ENCODE measurements at regions not wholly inside any gene's neighbourhood (a gene's known extent, or its start where the extent isn't known, plus 50 kb on each side); places are given as distances from the start of the nearest gene placed in this dataset.

DNA sequence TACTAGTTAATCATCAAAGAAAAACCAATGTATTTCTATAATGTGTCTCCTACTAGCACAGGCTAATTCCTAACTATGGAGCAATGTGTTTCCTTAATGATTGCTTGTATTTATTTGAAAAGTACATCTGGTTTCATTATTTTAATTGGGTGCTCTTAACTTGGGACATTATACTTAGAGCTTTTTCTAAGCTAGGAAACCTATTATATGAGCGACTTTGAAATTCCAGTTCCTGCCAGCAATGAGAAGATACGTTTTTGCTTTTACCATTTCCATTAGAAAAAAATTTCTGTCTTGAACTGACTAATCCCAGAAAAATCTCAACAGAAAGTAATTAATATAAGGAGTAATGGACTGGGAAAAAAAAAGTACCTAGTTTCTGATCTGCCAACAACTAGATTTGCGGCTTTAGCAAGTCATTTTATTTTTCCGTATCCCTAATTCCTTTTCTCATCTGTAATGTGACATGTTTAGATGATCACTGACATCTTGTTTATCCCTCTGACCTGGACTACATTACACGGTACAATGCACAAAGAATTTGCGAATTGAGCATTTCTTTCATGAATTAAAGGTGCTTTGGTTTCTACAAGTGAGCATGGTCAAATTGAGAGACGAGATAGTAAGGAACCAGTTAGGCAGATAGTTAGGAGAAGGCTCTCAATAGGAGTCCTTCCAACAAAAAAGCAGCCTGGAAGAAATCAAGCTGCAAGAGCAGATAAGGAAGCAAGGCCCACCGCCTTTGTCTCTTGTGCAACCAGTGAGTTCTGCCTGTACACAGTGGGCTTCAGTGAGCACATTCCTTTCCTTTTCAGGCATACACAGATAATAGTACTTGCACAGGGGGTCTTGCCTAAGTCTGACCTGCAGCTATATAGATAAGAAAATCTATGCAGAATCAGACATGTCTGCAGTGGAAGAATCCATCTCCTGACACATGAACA, 1765.0 kb upstream of the FLRT2 start:
- no peak for DNase-seq

DNA sequence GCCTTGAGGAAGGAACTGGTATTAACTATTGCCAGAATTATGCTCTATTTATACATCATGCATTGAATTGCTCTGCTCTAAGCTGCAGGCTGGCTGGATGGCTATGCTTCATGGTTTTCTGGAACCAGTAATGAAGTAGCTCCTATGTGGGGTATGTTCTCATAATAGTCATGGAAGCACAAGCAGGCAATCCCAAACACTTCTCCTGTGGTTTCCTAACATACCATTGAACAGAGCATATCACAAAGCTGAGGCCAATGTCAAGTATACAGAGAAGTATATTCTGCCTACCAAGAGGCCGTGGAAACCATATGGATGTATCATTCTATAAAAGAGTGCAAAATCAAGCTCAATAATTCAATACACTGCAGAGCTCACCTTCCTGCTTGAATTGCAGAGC, 1752.4 kb upstream of the FLRT2 start:
- no peak for DNase-seq

GRCh38 chr14:83779266-83779665, 1750.7 kb upstream of the FLRT2 start:
- no peak for DNase-seq

GRCh38 chr14:83780321-83780720, 1749.6 kb upstream of the FLRT2 start:
- no peak for DNase-seq

- DNase-seq: no peak
Measured at GRCh38 chr14:83798421-83798820, 1731.5 kb upstream of the FLRT2 start.

GRCh38 chr14:83799233-83799632, 1730.7 kb upstream of the FLRT2 start:
- DNase-seq: no peak

DNA sequence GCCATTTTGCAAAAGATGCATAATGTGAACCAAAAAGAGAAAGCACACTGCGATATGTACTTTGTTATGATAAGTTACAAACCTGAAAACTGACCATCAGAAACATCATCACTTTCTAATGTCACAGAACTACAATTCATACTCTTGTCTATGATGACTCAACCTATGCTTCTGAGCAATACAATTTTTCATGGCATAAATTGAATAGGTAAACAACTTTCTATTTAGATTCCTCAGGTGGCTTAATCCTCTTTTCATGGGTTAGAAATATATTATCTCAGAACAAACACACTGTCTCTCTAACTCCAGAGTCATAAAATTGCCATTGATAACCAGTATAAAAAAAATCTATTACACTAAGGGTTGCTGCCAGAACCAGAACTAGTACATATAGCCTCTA, 1715.0 kb upstream of the FLRT2 start:
- no peak for DNase-seq

DNA sequence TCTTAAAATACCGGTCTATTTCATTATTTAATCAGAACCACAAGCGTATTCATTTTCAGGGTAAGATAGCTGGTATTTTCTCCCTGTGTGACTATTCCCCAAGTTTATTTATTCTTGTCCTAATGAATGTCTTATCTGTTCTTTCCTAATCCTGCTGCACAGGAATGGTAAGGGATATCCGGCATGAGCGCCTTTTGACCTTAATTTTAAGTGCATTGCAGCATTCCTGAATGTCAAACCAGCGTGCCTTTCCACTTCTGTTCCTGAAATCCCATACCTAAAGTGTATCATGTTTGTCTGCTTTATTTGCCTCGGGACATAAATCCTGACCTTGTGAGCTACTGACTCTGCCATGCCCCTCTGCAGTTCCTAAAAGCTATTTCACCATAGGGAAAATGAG, 1713.2 kb upstream of the FLRT2 start:
- no peak for DNase-seq

- no peak for DNase-seq
Measured at GRCh38 chr14:83825843-83826242, 1704.1 kb upstream of the FLRT2 start.

- DNase-seq: no peak
Measured at GRCh38 chr14:83826838-83827237, 1703.1 kb upstream of the FLRT2 start.

- DNase-seq: no peak
Measured at GRCh38 chr14:83827383-83827782, 1702.6 kb upstream of the FLRT2 start.

GRCh38 chr14:83828406-83828805, 1701.5 kb upstream of the FLRT2 start:
- DNase-seq: no peak

- DNase-seq: no peak
Measured at GRCh38 chr14:83830316-83830715, 1699.6 kb upstream of the FLRT2 start.

DNA sequence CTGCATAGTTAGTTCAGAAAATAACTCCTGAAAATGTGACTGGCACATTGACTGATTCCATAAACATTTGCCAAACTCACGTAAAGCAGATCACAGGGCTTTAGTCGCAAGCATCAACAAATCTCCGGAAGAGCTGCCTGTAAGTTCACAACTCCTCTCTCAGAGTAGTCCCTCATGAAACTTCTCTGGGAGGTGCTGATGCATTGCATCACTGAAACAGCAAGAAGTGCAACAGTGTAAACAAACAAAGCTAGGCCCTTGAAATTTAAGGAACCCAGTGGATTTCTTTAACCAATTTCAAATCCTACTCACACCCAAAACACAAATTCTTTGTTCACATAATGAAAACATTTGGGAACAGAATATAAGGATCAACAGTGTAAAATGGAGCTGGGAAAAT, 1691.7 kb upstream of the FLRT2 start:
- DNase-seq: no peak

- DNase-seq: no peak
Measured at GRCh38 chr14:83842547-83842946, 1687.4 kb upstream of the FLRT2 start.

DNA sequence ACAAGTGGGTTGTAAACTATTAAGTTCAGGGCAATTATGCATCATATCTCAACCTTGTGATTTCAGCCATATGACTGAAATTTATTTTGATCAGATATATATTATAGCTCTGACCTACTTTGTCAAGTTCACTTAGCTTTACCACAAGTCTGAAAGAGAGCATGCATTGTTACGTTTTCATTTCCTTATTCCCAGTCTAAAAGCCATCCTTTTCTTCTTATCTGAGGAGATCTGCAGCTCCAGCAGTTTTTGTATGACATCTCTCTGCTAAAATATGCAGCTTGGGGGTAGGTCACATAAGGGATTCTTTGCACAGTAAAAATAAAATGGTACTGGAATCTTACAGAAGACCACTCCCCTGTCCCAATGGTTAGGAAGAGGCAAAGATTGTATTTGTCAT, 1682.8 kb upstream of the FLRT2 start:
- DNase-seq: no peak

DNA sequence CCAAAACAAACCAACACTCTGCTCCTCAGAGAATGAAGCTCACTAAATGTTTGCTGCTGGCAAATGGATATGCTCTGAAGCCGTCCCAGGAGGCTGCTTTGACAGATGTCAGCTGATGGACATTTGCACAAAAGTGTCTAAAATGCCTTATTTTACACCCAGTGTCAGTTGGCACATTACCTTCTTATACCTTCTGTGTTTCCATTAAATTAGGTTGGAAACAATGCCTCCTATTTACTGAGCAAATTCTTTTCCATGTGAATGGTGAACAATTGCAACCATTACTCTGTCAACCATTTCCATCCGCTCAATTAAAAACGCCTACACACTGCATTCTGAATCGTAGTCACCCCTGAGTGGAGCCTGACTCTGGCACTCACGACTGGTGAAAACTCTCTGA, 1679.9 kb upstream of the FLRT2 start:
- DNase-seq: no peak

- no peak for DNase-seq
Measured at GRCh38 chr14:83856334-83856733, 1673.6 kb upstream of the FLRT2 start.

GRCh38 chr14:83860631-83861155, 1669.3 kb upstream of the FLRT2 start:
- no peak for DNase-seq

DNA sequence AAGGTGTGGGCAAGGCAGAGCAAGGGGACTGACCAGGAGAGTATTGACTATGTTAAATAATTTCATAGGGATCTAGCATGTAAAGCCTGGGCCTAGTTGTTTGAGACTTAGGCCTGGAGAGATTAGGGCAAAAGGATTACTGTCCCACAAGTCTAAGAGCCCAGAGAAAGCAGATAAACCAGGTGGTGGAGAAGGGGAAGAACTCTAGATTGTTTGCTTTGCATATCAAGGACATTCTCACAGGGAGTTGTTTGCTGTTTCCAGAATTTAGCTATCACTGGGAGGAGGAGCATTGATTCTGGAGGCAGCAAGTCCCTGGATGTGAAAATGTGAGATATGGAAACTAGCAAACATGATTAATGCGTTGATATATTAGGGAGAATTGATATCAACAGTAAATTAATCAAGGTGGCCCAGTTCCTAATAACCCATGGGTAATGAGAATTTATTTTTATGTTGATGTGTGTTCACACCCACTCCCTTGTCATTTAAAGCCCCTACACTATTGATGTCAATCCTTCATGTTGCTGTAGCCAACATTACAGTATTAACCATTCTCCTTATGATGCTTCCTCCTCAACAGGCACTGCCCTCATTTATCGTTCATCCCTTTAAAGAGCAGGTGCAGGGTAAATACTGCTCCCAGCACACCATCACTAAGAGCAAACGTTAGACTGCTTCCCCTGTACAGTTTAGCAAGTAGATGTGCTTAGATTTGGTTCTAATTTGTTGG, 1666.7 kb upstream of the FLRT2 start:
- no peak for DNase-seq

GRCh38 chr14:83864106-83864505, 1665.8 kb upstream of the FLRT2 start:
- DNase-seq: no peak

GRCh38 chr14:83867566-83868225, 1662.2 kb upstream of the FLRT2 start:
- DNase-seq: no peak

All from suppressor macrophage (primary cell).